GM12892 (cell line): ENCODE measurements at regions not wholly inside any gene's neighbourhood (a gene's known extent, or its start where the extent isn't known, plus 50 kb on each side); places are given as distances from the start of the nearest gene placed in this dataset.
"Not testable (repeated sequence)": the region's sequence is repeated elsewhere in the genome, so short reads cannot be mapped to it uniquely, and the experiment has no call there.

Experiments used
- DNase-seq: peaks from one replicate; pipeline ENCODE4 v3.0.0; 2011; ENCODE audit not compliant: insufficient read length
- FAIRE-seq: peaks from 2 replicates; lab custom pipeline; 2011; peaks lifted over from hg19 to GRCh38; lab: Jason Lieb, UNC
- POLR2A ChIP-seq: IDR thresholded peaks from 2 replicates; pipeline ENCODE4 v1.6.1; 2011; ENCODE audit warnings: low read depth, low read length, control low read depth
- POLR2AphosphoS5 ChIP-seq: IDR thresholded peaks from 2 replicates; pipeline ENCODE4 v1.6.1; 2011; ENCODE audit warnings: low read depth, low read length, control low read depth
- TAF1 ChIP-seq: IDR thresholded peaks from 2 replicates; pipeline ENCODE4 v1.6.1; 2011; ENCODE audit warnings: low read depth, mild to moderate bottlenecking, control low read depth, low read length, borderline replicate concordance

DNA sequence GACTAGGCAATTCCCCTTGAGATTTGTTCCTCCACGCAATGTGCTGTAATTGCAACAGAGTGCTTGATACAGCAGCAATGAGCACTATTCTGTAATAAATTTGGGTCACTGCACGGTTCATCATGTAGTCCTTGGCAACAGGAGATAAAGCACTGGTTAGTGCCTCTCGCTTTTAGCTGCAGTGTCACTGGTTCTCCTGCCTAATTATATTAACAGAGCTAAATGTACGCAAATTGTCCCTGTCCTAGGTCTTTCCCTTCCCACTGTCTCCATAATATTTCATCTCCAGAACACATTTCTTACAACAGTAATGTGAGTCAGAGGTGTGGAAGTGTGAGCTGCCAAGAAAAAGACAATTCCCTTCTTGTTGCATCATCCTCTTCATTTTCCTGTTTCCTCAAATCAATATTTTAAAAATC is 553.1 kb downstream of the ZNF608 start:
- FAIRE-seq, result no peak
- DNase-seq, result no peak
- TF ChIP-seq TAF1 (no peak), POLR2A (no peak), POLR2AphosphoS5 (no peak)

DNA sequence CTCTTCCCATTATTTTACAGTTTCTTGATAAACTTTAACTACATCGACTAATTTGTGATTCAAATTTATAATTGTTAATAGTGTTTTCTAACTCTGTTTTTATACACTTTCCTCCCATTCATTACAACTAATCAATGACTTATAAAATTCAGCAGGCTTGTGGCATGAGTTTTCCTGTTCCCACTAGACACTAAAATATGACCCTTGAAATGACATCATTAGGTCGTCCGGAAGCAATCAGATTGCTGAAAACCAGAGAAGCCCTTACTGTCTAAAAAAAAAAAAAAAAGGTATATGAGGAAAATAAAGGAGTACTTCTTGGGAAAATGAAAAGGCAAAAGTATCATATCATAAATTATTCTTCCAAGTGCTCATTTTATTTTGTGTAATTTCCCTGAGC is 553.7 kb downstream of the ZNF608 start:
- TF ChIP-seq POLR2A, result no peak
- TF ChIP-seq POLR2AphosphoS5, result no peak
- no peak for TF ChIP-seq TAF1
- no peak for DNase-seq
- no peak for FAIRE-seq

DNA sequence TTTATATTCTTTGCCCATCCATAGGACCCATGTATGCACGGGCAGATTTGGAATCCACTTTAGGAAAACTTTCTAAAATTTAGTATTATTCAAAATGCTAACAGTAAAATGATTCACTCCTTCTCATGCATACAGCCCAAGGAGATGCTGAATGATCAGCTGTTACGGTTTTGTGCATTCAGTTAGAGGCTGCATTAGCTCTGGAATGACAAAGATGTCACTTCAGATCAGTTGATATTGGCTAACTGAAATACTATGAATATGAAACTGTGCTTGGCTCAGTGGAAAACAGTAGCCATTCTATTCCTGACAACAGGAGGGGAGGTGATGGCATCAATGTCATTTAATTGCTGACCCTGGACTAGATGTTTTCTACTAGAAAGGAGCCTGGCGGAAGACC is 560.7 kb downstream of the ZNF608 start:
- no peak for TF ChIP-seq POLR2A
- DNase-seq, result no peak
- no peak for FAIRE-seq

DNA sequence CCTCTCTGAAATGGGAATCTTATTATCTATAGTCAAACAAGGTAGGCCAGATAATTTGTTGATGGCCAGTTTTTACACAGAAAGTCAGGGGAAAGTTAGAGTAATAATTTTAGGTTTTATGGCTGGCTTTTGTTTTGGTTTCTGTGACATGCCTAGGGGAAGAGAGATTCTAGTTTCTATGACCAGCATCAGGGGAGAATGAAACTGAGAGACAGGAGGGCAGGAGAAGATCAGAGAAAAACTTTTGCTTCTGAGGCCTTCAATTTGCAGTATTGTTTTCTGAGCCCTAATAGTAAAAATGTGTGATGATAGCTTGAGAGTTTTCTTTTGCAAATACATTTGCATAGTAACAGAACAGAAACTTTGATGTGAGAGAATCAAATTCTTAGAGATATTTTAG is 564.3 kb downstream of the ZNF608 start:
- DNase-seq, result no peak
- no peak for FAIRE-seq
- TF ChIP-seq TAF1 (no peak), POLR2AphosphoS5 (no peak), POLR2A (no peak)

DNA sequence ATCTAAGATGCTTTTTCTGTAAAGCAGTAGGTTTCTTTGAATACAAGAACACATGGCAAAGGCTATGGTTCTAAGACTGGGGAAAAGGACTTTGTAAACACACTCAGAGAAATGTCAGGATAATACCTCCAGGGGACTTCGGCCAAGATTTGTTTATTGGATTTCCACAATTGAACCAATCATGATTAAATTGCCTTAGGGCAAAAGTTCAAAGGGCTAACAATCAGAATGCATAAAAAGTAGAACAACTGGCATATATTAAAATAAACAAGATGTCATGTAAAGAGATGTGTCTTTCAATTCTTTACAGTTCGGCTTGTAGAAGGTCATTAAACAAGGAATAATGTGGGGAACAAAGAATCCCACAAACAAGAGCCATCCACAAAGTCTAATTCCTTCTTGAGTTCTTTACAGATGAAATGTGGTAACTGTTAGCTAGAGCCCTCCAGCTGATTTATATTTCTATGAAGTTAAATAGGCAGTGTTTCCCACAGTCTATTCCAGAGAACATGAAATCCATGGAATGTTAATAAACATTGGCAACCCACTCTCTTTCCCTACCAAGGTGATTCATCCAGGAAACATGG is 565.5 kb downstream of the ZNF608 start:
- DNase-seq (no peak), FAIRE-seq (no peak)
- TF ChIP-seq TAF1 (no peak), POLR2AphosphoS5 (no peak), POLR2A (no peak)

DNA sequence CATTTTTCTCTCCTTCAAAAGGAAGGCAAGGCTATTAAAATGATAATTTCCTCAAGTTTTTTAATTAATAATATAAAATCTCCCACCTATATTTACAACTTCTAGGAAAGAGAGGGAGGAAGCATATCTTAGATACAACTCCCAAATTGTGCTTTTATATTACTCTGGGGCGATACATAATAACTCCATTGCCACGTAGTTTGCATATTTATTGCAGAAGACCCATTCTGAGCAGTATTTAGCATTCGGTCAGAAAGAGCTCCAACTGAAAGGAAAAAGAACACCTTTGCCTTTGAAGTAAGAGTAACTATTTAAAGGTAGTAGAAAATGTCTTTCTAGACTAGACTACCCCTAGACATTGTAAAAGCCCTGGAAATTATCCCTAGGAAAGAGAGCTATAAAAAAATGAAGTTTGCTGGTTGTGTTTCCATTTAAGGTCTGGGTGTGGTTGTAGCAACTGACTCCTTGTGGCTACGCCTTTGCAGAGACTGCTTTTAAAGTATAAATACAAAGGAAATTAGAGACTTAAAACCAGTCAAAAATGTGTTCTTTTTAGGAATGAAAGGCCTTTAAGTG is 566.1 kb downstream of the ZNF608 start:
- no peak for FAIRE-seq
- no peak for DNase-seq
- no peak for TF ChIP-seq POLR2AphosphoS5
- TF ChIP-seq TAF1, result no peak
- TF ChIP-seq POLR2A, result no peak

DNA sequence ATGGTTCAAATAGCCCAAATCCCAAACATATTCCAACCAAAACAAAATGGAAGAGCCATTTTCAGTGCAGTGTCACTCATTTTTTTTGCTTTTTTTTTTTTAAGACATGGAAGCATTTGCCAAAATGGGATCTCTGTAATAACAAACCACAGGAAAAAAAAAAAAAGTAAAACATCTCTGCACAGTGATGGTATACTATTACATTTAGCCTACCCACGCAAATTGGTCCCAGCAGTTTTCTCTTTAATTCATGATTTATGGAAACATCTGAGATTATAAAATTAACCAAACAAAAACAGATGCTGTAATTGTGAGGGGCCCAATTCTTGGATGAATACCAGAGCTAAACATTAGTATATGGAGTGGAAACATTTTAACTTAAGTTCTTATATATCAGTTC is 566.6 kb downstream of the ZNF608 start:
- FAIRE-seq, result no peak
- DNase-seq, result no peak
- TF ChIP-seq POLR2AphosphoS5, result no peak
- TF ChIP-seq TAF1, result no peak
- no peak for TF ChIP-seq POLR2A

DNA sequence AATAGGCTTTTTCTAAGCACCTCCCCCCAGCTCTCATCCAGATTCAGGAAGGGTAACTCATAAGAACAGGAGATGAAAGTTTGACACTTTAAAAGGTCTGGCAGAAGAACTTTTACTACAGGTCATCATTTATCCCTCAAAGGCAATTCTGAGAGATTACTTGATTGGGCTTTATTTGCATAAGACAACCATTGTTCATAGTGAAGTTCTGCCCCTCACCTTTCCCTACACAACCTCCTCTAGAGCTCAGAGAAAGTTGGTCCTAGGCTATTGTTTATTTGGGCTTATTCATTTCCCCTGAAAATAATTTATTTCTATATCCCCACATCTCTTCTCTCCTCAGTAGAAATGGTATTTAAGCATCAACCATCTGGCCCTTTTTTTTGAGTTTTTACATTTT is 568.4 kb downstream of the ZNF608 start:
- DNase-seq, result no peak
- FAIRE-seq, result no peak
- no peak for TF ChIP-seq POLR2AphosphoS5
- no peak for TF ChIP-seq TAF1
- no peak for TF ChIP-seq POLR2A

DNA sequence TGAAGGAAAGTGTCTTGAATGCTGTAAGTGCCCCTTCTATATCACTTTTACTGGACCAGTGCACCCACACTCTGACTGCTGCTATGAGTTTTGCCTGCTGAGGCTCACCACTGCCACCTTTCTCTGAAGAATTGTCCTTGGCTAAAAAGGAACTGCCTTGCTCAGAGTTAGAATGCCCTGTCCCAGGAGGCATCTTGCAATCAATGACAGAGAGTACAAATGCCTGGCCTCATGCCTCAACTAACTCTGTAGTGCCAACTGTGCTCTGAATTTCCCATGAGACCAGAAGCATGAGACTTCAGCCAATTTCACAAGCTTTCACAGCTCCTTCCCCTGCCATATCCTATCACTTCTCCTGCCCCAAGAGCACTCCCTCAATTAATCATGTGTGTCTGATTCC is 569.7 kb downstream of the ZNF608 start:
- DNase-seq (no peak), FAIRE-seq (no peak)
- no peak for TF ChIP-seq TAF1
- no peak for TF ChIP-seq POLR2AphosphoS5
- TF ChIP-seq POLR2A, result no peak

DNA sequence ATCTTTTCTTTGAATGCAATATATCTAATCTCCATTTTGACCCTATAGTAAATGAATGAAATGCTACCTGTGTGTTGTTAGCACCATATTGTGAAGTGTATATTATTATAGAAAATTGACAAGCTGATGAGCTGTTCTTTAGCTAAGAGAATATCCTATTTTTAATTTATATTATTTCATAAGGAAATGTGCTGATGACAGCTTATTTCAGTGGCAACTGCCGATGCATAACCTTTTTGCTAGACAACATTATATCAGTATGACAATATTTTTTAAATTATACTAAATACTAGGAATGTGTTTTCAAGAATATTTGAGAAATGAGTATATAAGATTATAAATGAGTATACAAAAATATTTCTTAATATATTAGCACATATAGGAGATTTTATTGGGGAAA is 573.1 kb downstream of the ZNF608 start:
- DNase-seq (no peak), FAIRE-seq (no peak)
- TF ChIP-seq POLR2A (no peak), POLR2AphosphoS5 (no peak), TAF1 (no peak)

DNA sequence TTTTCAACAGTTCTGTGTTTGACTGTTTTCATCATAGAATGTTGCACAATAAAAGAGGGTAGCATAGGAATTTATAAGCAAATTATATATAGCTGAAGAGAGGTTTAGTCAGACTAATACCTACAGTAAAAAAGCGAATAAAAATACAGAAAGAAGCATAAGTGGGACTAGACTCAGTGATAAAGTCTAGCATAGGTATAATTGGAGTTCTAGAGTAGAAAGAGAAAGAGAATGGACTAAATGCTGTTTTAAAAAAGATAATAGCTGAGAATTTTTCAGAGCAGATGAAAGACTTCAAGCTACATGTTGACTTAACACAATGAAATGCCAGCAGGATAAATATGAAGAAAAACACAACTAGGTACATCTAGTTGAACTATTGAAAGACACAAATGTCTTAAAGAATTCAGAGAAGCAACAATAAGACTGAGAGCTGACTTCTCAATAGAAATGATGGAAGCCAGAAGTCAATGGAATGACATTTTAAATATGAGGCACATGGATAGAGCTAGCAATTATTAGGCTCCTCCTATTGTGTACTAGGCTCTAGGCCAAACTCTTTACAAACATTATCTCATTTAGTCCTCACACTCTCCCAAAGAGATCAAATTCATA is 573.9 kb downstream of the ZNF608 start:
- DNase-seq (no peak), FAIRE-seq (no peak)
- TF ChIP-seq POLR2AphosphoS5 (no peak), POLR2A (no peak), TAF1 (no peak)

DNA sequence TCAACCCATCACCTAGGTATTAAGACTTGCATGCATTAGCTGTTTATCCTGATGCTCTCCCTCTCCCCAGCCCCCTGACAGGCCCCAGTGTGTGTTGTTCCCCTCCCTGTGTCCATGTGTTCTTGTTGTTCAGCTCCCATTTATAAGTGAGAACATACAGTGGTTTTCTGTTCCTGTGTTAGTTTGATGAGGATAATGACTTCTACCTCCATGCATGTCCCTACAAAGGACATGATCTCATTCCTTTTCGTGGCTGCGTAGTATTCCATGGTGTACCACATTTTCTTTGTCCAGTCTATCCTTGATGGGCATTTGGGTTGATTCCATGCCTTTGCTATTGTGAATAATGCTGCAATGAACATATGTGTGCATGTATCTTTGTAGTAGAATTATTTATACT is 578.3 kb downstream of the ZNF608 start:
- FAIRE-seq, result not testable (repeated sequence)

More for the DNA sequence above, 578.3 kb downstream of the ZNF608 start:
- not testable (repeated sequence) for DNase-seq
